NCI-H2227 treated with DMSO at 0.1 percent for 48 hours (cell line): ENCODE measurements at regions not wholly inside any gene's neighbourhood (a gene's known extent, or its start where the extent isn't known, plus 50 kb on each side); places are given as distances from the start of the nearest gene placed in this dataset.

Experiments
- DNase-seq: peaks from one replicate; lab custom pipeline; 2025; lab: John Stamatoyannopoulos, UW

DNA sequence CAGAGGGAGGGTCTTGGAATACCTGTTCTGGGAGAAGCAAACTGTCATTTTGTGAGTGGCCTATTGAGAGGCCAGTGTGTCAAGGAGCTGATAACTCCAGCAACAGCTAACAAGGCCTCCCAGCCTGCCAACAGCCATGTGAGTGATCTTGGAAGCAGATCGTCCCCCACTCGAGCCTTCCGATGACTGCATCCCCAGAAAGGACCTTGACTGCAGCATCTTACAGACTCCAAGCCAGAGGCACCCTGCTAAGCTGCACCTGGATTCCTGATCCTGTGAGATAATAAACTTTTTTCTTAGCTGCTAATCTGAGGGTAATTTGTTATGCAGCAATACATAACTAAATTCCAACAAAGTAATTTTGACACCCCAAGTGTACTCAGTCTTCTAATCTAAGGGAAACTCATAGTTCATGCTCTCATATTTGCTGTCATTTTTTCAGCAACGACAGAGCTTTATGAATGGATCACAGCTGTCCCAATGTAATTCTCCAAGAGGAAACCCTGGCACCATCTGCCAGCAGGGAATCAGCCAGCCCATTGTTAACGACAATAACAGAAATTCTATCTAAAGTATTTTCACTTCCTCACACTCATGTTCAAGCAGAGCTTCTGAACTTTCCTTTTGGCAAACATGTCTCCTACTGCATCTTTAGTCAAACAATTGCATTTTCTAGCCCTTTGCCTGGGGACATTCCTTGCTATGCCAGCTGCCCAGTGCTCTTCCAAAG, 470.2 kb upstream of the BTBD3 start:
- no peak for DNase-seq

DNA sequence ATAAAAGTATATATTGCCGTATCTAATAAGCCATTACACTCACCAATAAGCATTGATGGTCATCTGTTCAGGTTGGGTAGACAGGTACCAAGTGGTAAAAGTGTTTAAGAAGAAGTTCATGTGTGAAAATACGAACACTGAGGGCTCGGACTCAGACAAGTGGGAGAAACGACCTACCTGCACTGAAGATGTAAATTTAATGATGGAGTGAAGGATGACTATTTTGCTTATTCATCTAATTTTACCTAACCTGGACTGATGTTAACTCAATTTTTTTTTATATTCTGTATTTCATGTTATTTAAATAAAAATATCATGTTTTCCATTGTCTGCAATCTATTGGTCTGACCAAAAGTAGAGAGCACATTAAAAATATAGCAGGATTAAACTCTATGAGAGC, 469.1 kb upstream of the BTBD3 start:
- no peak for DNase-seq

DNA sequence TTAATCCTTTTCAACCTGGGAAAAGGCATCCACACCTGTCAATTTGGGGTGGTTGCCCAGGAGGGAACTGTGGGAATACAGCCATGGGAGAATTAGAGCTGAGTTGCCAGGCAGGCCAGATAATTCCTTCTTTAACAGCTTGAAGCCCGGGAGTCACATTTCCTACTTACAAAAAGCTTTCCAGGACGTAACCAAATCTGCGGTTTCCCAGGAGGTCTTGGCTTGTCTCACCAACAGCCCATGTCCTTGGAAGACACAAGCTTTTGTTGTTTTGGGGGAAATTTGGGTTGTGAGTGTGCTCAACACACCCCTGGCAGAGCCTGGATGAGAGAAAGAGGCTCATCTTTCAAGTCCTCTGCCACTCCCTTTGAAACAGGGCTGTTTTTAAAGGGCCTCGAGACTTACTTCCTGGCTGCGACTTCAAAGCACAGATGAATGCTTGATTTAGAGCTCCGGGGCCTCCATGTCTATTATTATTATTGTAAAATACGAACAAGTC, 465.9 kb upstream of the BTBD3 start:
- DNase-seq, result no peak

DNA sequence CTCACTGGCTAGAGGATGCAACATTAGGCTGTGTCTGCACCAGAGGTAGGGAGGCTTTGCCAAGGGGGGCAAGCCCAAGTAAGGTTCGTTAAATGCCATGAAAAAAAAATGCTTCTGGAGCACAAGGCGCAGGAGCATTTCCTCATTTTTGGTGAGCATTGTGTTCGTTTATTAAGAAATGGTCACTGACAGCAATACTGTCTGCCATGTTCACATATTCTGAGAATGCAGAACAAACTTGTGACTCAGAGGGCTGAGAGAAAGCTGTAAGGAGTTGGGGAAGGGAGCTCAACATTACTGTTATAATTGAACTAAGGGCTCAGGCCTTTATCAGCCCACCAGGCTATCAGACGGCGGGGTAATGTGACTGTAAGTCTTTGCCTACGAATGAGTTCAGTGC, 465.4 kb upstream of the BTBD3 start:
- no peak for DNase-seq

DNA sequence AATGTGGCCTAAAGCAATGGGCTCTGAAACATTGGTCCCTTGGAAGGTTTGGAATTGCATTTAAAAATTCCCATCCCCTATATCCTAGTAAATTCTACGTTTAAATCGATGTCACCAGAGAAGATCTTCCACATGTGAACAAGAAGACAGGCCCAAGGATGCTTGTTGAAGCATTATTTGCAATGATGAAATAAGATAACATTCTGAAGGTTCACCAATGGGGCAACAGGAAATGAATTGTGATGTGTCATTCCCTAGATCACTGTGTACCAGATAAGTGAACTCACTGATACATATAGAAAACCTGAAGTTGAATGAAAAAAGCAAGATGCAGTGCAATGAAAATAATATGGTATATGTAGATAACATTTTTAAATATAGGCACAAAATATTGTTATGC, 464.3 kb upstream of the BTBD3 start:
- DNase-seq, result no peak

DNA sequence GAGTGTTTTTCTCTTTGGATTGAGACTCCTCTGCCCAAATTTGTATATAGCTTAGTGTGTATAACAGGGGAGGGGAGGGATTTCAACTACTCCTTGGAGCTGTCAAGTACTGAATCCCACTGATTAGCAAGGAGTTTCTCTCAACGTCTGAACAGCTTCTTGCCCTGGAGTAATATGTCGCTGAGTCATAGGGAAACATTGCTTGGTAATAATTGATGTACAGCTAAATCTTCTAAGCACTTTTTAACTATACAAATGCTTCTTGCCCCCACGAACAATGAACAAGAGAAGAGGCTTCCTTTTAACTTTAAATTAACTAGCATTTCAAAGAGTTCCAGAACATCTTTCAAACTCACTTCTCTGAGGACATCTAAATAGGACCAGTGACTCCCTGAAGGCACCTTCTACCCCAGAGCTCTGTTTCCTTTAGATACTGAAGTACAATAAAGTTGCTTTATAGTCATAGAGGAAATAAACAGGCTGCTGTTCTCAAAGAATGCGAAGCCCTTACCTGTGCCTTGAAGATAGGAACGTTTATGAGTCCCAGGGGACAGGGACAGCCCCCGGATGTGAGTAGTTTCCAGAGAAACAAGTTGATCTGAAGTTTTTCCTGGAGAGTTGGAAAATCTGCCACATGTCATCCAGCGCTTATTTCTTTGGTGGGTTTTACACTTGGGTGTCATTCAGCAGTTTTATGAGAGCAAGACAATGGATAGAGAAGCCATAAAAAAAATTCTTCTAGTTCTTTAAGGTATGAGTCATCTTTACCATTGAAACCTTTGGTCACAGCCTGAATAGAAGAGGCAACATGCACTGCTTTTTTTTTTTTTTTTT, 462.5 kb upstream of the BTBD3 start:
- no peak for DNase-seq

DNA sequence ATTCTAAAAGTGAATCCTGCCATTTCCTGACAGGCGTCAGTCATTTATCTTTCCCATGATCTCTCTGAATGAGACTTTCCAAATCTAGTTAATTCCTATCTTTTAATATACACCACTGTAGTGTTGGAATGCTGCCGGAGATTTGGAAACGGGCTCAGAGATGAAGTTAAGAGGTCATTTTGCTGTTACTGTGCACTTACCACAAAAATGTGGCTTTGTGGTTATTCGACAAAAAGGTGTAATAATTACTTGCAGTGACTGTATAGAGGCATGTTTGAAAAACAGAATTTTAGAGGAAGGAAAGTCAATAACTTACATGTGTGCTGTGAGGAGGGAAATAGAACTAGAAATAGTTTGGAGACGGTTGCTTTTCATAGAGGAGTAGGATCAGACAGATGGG, 460.2 kb upstream of the BTBD3 start:
- no peak for DNase-seq

DNA sequence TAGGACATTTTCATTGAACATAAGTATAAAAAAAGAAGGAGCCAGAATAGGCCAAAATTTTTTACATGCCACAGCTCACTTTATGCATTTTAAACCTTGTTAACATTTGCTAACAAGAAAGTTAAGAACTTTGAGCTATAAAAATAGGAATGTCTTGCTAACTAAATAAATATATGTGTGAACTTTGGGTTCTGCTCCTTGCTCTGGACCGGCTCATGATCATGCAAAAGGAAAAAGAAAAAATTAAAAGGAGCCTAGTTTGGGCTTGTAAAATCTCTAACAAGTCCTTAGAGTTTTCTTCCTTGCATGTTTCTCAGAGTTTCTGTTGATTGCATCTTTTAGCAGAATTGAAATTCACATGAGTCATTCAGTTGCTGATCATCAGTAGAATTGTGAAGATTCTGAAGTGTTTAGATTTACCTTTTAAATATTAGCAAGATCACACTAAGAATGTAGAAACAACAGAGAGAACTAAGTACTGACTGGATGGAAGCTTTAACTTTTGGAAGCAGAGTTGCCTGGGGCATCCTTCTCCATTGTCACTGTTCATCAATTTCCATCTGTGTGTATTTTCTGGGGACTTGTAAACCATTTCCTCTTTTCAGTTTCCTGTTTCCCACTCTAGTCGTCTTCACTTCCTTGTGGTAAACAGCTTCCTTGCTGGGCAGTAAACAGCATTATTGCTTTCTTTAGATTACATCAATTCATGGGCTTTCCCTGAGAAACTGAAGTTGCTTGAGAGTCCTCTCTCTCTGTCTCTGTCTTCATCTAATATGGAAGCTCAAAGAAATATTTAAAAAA, 458.4 kb upstream of the BTBD3 start:
- no peak for DNase-seq

DNA sequence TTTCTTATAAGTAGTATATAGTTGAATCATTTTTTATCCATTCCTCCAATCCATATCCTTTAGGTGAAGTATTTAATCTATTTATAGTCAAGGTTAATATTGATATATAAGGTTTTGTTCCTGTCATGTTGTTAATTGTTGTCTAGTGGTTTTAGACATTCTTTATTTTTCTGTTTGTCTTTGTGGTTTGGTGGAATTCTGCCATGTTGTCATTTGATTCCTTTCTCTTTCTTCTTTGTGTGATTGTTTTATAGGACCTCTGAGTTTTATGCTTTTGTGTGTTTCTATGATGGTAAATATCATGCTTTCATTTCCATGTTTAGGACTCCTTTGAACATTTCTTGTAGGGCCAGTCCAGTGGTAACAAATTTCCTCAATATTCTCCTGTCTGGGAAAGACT, 450.3 kb upstream of the BTBD3 start:
- no peak for DNase-seq

DNA sequence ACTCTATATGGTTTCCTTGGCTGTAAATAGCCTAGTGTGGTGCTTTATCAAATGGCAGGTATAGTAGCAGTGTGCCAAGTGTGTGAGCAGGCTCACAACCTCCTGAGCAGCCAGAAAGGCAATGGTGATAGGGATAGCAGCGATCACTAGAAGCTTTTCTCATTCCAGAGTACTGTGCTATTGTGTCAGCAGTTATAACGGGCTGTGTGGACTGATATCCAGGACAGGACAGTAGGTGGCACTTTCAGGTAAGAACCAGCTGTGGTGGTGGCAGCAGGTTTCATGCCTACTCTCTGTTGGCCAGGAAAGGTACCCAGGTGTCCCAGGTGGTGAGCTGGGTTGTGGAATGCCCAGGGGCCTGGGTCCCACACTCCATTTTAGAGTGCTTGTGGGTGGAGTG, 448.8 kb upstream of the BTBD3 start:
- DNase-seq, result no peak

DNA sequence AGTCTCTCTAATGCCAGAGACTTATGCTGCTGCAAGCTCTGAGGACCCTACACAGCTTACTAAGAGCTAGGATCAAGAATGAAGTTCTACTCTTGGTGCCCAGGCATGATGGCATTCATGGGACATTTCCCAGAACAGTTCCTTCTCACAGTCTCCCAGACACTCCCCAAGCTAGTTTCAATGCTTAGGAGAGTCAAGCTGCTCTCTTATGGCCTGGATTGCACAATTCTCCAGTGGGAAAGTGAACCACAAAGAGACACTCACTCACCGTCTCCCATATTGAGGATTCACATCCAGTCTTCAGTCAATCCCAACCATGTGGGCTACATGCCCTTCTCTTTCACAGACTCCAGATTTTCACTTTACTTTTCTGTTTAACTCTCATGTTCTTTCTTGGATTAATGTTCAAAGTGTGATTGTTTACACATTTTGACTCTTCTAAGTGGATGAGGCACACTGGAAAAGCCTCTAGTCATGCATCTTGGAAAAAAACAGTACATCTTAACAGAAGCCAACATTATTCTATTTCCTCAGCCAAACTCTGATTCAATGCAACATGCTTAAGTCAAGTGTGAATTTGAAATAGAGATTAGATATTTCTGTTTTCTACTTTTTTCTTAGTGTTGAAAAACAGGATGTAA, 447.8 kb upstream of the BTBD3 start:
- no peak for DNase-seq

DNA sequence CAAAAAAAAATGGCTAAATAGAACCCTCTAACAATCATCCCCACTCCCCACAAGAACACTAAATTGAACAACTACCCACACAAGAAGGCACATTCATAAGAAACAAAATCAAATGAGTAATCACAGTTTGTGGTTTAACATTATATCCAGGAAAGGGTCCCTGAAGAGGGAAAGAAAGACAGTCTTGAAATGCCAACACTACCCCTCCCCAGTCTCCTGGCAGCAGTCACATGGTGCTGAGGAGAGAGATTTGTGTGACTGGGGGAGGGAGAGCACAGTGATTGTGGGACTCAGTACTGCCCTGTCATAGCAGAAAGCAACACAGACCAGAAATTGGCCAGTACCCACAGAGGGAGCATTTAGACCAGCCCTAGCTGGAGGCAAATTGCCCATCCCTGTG, 443.7 kb upstream of the BTBD3 start:
- DNase-seq, result no peak

DNA sequence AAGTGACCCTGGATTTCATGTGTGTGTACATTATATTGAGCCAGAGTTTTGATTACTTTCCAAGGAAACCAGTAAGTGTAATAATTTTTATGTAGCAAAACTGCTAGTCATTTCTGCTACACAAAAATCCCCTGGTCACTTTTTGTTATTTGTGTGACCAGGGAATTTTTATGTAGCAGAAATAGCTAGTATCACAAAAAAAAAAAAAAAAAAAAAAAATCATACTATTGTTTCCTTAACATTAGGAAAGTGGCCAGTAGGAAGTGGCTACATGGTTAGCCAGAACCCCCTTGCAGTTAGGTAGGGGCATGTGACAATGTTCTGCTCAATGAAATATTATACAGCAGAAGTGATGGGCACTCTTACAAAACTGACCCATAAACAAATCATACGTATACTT, 434.0 kb upstream of the BTBD3 start:
- no peak for DNase-seq

DNA sequence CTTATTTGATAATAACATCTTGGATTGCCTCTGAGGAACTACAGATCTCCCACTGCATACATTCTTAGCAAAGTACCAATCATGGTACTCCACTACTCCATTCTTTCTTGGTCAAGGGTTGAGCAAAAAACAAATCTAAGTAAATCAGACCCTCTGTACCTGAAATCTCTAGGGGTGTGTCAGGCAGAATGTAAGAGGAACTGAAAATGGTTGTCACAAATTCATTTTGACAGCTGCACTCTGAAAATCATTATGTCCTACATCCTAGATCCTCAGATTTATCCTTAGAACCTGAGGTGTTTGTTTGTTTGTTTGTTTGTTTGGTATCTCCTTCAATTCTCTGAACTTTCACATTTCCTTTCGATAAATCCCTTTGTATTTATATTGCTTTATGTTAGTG, 433.2 kb upstream of the BTBD3 start:
- no peak for DNase-seq

DNA sequence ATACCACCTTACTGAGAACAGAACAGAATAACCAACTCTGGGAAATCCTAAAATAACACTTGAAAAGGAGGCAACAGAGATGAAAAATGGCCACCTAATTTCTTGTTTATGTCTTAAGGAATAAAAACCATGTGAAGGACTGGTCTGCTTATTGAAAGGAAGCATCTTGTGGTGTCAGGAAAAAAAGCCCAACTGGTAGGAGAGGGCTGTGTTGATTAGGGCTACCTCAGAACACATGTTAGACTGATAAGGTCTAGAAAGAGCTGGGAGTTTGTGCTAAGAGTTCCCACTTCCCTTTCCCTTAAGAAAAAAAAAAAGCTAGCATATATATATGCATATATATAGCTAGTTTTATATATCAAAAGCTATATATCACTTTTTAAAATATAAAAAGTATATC, 425.3 kb upstream of the BTBD3 start:
- DNase-seq, result no peak

DNA sequence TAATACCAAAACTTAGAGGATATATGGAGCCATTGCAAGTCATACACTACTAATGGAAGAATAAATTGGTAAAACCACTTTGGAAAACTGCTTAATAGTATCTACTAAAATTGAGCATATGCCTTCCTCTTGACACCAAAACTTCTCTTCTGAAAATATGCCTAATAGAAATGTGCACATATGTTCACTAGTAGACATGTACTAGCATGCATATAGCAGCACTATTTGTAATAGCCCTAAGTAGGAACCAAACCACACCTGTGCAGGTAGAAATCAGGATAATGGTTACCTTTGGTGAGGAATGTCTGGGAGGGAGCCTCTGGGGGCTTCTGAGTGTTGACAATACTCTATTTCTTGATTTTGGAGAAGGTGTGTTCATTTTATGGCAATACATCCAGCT, 424.8 kb upstream of the BTBD3 start:
- no peak for DNase-seq

DNA sequence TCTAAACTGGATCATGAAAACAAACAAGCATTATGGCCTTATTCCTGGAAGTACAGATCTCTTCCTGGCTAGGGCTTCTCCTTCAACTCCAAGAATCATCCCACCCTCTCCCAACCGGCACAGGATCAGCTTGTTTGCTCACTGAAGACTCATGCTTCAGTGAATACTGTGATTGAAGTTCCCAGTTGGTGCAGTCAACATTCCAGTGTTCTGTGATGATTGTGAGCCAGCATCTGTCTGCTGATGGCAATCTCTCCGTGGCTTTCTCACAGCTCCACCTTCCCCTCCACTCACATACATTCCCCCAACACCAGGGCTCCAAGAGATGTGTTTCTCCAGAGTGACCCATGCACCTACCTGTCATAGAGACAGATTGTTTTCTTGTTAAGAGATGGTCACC, 421.3 kb upstream of the BTBD3 start:
- DNase-seq, result no peak

DNA sequence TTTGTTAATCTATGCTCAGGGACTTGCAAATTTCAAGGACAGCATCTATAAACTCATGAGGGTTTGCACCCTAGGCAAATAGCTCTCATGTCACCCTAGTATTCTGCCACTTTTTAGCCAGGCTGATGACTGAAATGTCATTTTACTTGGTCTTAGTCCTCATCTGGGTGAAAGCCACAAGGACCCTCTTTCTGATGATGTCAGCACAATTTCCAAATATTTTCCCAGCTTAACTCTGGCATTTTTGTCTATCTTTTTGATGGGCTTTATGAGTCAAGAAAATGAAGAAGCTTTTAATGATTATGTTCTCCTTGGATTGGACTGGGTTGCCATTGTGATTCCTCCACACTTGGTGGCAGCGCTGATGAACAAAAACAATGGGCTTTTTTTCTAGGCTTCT, 420.1 kb upstream of the BTBD3 start:
- DNase-seq, result no peak

DNA sequence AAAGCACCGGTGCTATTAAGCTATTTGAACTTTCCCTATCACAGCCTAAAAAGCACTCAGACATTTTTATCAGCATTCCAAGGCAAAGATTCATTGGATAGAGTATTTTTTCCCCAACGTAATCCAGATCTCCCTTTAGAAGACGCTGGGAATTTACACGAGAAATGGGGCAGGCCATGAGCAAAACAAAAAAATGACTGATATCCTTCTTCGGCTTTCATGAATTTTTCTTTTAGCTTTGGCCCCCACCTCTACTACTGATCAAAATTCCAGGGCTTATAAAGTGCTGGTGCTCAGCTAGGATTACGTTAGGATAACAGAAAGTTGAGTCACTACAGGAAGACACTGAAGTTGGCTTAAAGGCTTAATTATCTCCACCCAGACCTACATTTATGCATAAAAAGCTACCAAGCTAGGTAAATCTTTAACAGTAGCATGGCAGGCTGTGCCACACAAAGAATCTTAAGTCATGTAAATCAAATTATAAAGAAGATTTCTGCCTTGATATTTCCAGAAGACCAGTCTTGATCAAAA, 418.5 kb upstream of the BTBD3 start:
- no peak for DNase-seq

DNA sequence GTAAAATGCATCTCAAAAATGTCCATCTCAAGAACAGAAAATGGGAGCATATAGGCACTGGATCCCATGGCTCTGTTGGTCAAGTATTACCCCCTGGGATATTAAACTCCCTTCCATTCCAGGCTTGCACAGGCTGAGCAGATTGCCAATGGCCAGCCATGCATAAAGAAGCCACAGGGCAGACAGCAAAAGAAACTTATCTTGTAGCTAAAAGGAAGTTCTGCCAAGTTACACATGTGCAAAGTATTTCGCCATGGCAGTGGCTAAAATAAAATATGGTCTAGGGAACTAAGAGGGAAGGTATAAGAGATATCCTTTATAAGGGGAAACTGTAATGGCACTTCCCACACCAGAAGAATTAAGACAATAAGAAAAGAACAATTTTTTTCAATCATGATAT, 415.6 kb upstream of the BTBD3 start:
- DNase-seq, result no peak

DNA sequence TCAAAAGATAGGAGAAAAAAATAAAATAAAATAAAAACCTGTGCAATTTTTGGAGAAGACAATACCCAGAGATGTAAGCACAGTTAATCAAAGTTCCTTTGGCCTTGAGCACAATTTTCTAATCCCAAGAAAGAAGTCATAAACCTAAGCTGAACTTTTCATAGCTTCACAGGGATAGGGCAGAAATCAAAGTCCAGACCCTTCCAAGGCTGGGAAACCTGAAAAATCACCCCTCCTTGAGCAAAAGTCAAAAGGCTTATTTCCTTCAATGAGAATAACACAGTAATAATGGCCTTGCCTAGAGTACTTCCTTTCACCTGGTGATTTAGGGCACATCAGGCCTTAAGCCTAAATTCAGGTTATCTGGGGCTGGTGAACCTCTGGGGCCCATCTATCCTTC, 415.0 kb upstream of the BTBD3 start:
- DNase-seq, result no peak

DNA sequence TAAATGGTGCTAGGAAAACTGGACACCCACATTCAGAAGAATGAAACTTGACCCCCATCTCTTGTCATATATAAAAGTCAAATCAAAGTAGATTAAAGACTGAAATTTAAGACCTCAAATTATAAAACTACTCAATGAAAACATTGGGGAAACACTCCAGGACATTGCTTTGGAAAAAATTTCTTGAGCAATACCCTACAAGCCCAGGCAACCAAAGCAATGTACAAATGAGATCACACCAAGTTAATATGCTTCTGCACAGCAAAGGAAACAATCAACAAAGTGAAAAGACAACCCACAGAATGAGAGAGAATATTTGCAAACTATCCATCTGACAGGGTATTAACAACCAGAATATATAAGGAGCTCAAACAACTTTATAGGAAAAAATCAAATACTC, 407.9 kb upstream of the BTBD3 start:
- no peak for DNase-seq
